H1 (cell line): ENCODE measurements at regions not wholly inside any gene's neighbourhood (a gene's known extent, or its start where the extent isn't known, plus 50 kb on each side); places are given as distances from the start of the nearest gene placed in this dataset.

Experiments
- CTCF ChIA-PET: fragments of 300-600 bp; sonication (Branson Sonifier 250); formaldehyde crosslinking; loops from one replicate; lab custom pipeline; 2021; ENCODE audit not compliant: partially characterized antibody; lab: Charles Lee
- POLR2A ChIA-PET: fragments of 300-600 bp; sonication (Branson Sonifier 250); formaldehyde crosslinking; loops from one replicate; lab custom pipeline; 2021; ENCODE audit warnings: inconsistent platforms; ENCODE audit not compliant: partially characterized antibody; lab: Charles Lee
- DNase-seq, 2 experiments: peaks; one replicate each; pipeline versions ENCODE4 v3.0.0 to v3.0.0-alpha.2; 2010 to 2022; ENCODE audit warnings: low spot score in 2 of 2, low read depth in 1 of 2, mixed read lengths in 1 of 2
- FAIRE-seq: peaks from 2 replicates; lab custom pipeline; 2011; peaks lifted over from hg19 to GRCh38; lab: Jason Lieb, UNC
- H2AFZ ChIP-seq: 2 replicates; pipeline ENCODE4 v1.8.1; 2012; ENCODE audit warnings: low read length, inconsistent platforms
- H2AK5ac ChIP-seq: 2 replicates; pipeline ENCODE4 v1.6.1; 2013; ENCODE audit warnings: low read depth, low read length
- H2BK120ac ChIP-seq: replicated peaks from 2 replicates; pipeline ENCODE3; 2013; ENCODE audit warnings: low read depth, low read length, inconsistent platforms
- H2BK12ac ChIP-seq: 2 replicates; pipeline ENCODE4 v1.6.1; 2013; ENCODE audit warnings: low read depth, low read length
- H2BK15ac ChIP-seq: 2 replicates; pipeline ENCODE4 v1.6.1; 2013; ENCODE audit warnings: low read length
- H2BK20ac ChIP-seq: 2 replicates; pipeline ENCODE4 v1.6.1; 2013; ENCODE audit warnings: low read length
- H2BK5ac ChIP-seq: 2 replicates; pipeline ENCODE4 v1.6.1; 2013; ENCODE audit warnings: low read depth, low read length
- H3K14ac ChIP-seq: 2 replicates; pipeline ENCODE4 v1.6.1; 2013; ENCODE audit warnings: inconsistent platforms; ENCODE audit not compliant: insufficient read length
- H3K18ac ChIP-seq: 2 replicates; pipeline ENCODE4 v1.6.1; 2013; ENCODE audit warnings: low read length; ENCODE audit errors: extremely low read depth
- H3K23ac ChIP-seq: 2 replicates; pipeline ENCODE4 v1.6.1; 2013; ENCODE audit warnings: inconsistent platforms; ENCODE audit not compliant: insufficient read length
- H3K23me2 ChIP-seq: 2 replicates; pipeline ENCODE4 v1.6.1; 2013; ENCODE audit warnings: low read depth, low read length
- H3K27ac ChIP-seq: 2 replicates; pipeline ENCODE4 v1.6.1; 2011; ENCODE audit warnings: low read depth, low read length, inconsistent platforms
- H3K27me3 ChIP-seq, 4 experiments: replicated peaks in 1 of 4; 1 replicate in 1 of 4; 2 replicates in 3 of 4; pipeline versions ENCODE4 v1.6.1 to v1.8.1; 2011 to 2013; ENCODE audit warnings: low read length in 3 of 4, mild to moderate bottlenecking in 3 of 4, inconsistent platforms in 2 of 4, mixed read lengths in 2 of 4, moderate library complexity in 1 of 4; ENCODE audit not compliant: control insufficient read depth in 3 of 4, insufficient read depth in 3 of 4; ENCODE audit errors: extremely low read depth in 1 of 4
- H3K36me3 ChIP-seq, 4 experiments: 2 replicates each; pipeline versions ENCODE4 v1.6.1 to v1.8.1; 2011 to 2013; ENCODE audit warnings: mild to moderate bottlenecking in 4 of 4, low read length in 3 of 4, moderate library complexity in 2 of 4, control low read depth in 1 of 4, inconsistent platforms in 1 of 4; ENCODE audit not compliant: insufficient read depth in 4 of 4, control insufficient read depth in 2 of 4
- H3K4ac ChIP-seq: replicated peaks from 2 replicates; pipeline ENCODE3; 2013; ENCODE audit warnings: low read length, low read depth, mixed read lengths, inconsistent platforms; ENCODE audit not compliant: insufficient read length
- H3K4me1 ChIP-seq, 4 experiments: replicated peaks in 1 of 4; 1 replicate in 1 of 4; 2 replicates in 3 of 4; pipeline versions ENCODE4 v1.6.1 to v1.8.1; 2011 to 2013; ENCODE audit warnings: low read length in 3 of 4, inconsistent platforms in 2 of 4, mixed read lengths in 1 of 4; ENCODE audit not compliant: insufficient read depth in 4 of 4, control insufficient read depth in 3 of 4
- H3K4me2 ChIP-seq, 2 experiments: 2 replicates each; pipeline versions ENCODE4 v1.6.1 to v1.8.1; 2011 to 2013; ENCODE audit warnings: low read depth in 2 of 2, low read length in 2 of 2, control low read depth in 1 of 2, inconsistent platforms in 1 of 2, mild to moderate bottlenecking in 1 of 2; ENCODE audit not compliant: insufficient read depth in 1 of 2
- H3K4me3 ChIP-seq, 4 experiments: fragments of 200-600, 300-600 bp in 1 of 4; sonication (generic), shearing (Covaris generic), sonication (Bioruptor Twin) in 1 of 4; 2 replicates each; pipeline versions ENCODE4 v1.5.1 to v1.8.1; 2011 to 2016; ENCODE audit warnings: low read length in 4 of 4, low read depth in 3 of 4, control low read depth in 2 of 4, inconsistent platforms in 2 of 4, mild to moderate bottlenecking in 2 of 4, mixed read lengths in 1 of 4, moderate library complexity in 1 of 4; ENCODE audit not compliant: insufficient read depth in 2 of 4; ENCODE audit errors: extremely low read depth in 1 of 4
- H3K56ac ChIP-seq: replicated peaks from 2 replicates; pipeline ENCODE3; 2013; ENCODE audit warnings: low read depth, mild to moderate bottlenecking, mixed read lengths, low read length, inconsistent platforms; ENCODE audit not compliant: insufficient read length
- H3K79me1 ChIP-seq: 2 replicates; pipeline ENCODE4 v1.6.1; 2013; ENCODE audit warnings: low read depth, low read length, control low read depth
- H3K79me2 ChIP-seq, 2 experiments: 2 replicates each; pipeline versions ENCODE4 v1.6.1 to v1.8.1; 2012 to 2013; ENCODE audit warnings: low read length in 2 of 2, mild to moderate bottlenecking in 2 of 2, inconsistent platforms in 1 of 2; ENCODE audit not compliant: insufficient read depth in 2 of 2, control insufficient read depth in 1 of 2
- H3K9ac ChIP-seq, 4 experiments: replicated peaks in 1 of 4; 1 replicate in 1 of 4; 2 replicates in 3 of 4; pipeline versions ENCODE4 v1.6.1 to v1.8.1; 2011 to 2013; ENCODE audit warnings: low read depth in 3 of 4, low read length in 3 of 4, control low read depth in 2 of 4, mild to moderate bottlenecking in 2 of 4, moderate library complexity in 2 of 4, inconsistent platforms in 1 of 4; ENCODE audit errors: extremely low read depth in 1 of 4
- H3K9me3 ChIP-seq, 2 experiments: 2 replicates each; pipeline versions ENCODE4 v1.6.1 to v1.8.1; 2012 to 2013; ENCODE audit warnings: mild to moderate bottlenecking in 2 of 2, moderate library complexity in 2 of 2, control low read depth in 1 of 2, inconsistent platforms in 1 of 2, low read depth in 1 of 2, low read length in 1 of 2, mixed read lengths in 1 of 2; ENCODE audit not compliant: insufficient read depth in 2 of 2
- H4K20me1 ChIP-seq, 2 experiments: replicated peaks in 1 of 2; 2 replicates each; pipeline versions ENCODE3 to v1.8.1; 2011 to 2013; ENCODE audit warnings: inconsistent platforms in 2 of 2, low read length in 2 of 2, mild to moderate bottlenecking in 1 of 2; ENCODE audit not compliant: insufficient read depth in 2 of 2, control insufficient read depth in 1 of 2
- H4K5ac ChIP-seq: 2 replicates; pipeline ENCODE4 v1.6.1; 2013; ENCODE audit warnings: low read length, low read depth, mixed read lengths, inconsistent platforms; ENCODE audit not compliant: insufficient read length
- H4K8ac ChIP-seq: 2 replicates; pipeline ENCODE4 v1.8.0; 2013; ENCODE audit warnings: mild to moderate bottlenecking, moderate library complexity, low read length, inconsistent platforms; ENCODE audit not compliant: insufficient read depth; ENCODE audit errors: extremely low read depth
- H4K91ac ChIP-seq: replicated peaks from 2 replicates; pipeline ENCODE3; 2013; ENCODE audit warnings: low read length, mixed read lengths, inconsistent platforms; ENCODE audit not compliant: insufficient read length
- BACH1 ChIP-seq: IDR thresholded peaks from 2 replicates; pipeline ENCODE4 v1.6.1; 2012; ENCODE audit warnings: low read length, improper control_type of control experiment
- CEBPB ChIP-seq: IDR thresholded peaks from 2 replicates; pipeline ENCODE4 v1.6.1; 2012; ENCODE audit warnings: low read depth, low read length
- CTBP2 ChIP-seq: IDR thresholded peaks from 2 replicates; pipeline ENCODE4 v1.7.0; 2011; ENCODE audit warnings: borderline replicate concordance, mild to moderate bottlenecking, moderate library complexity, mixed read lengths, low read length; ENCODE audit not compliant: insufficient read depth, insufficient read length
- EGR1 ChIP-seq: IDR thresholded peaks from 2 replicates; pipeline ENCODE4 v1.6.1; 2011; ENCODE audit warnings: low read depth, low read length, borderline replicate concordance
- GTF2F1 ChIP-seq: IDR thresholded peaks from 2 replicates; pipeline ENCODE4 v1.6.1; 2012; ENCODE audit warnings: low read depth, low read length, improper control_type of control experiment, borderline replicate concordance
- RFX5 ChIP-seq: IDR thresholded peaks from 2 replicates; pipeline ENCODE4 v1.6.1; 2011; ENCODE audit warnings: low read depth, low read length, improper control_type of control experiment, borderline replicate concordance
- SP2 ChIP-seq: IDR thresholded peaks from 2 replicates; pipeline ENCODE4 v1.6.1; 2012; ENCODE audit warnings: mild to moderate bottlenecking, low read length, inconsistent platforms
- TAF1 ChIP-seq: IDR thresholded peaks from 2 replicates; pipeline ENCODE4 v1.6.1; 2011; ENCODE audit warnings: mild to moderate bottlenecking, low read depth, low read length
- TCF12 ChIP-seq: IDR thresholded peaks from 2 replicates; pipeline ENCODE4 v1.6.1; 2011; ENCODE audit warnings: low read depth, mild to moderate bottlenecking, low read length
- YY1 ChIP-seq: IDR thresholded peaks from 2 replicates; pipeline ENCODE4 v1.6.1; 2011; ENCODE audit warnings: low read depth, mild to moderate bottlenecking, low read length
- WGBS, 2 experiments: shearing (Covaris generic) in 1 of 2; methylation state at CpG; one replicate each; pipeline versions ENCODE4 v1.1.6 to v1.1.7; 2013 to 2015; ENCODE audit warnings: low lambda C conversion rate in 2 of 2, mixed read lengths in 2 of 2, inconsistent platforms in 1 of 2, low coverage in 1 of 2, missing lambda C conversion rate in 1 of 2; ENCODE audit not compliant: insufficient replicate concordance in 2 of 2, insufficient coverage in 1 of 2, insufficient read length in 1 of 2; ENCODE audit errors: extremely low coverage in 1 of 2, missing lambda C conversion rate in 1 of 2; 5-methylcytosine and 5-hydroxymethylcytosine counted together

DNA sequence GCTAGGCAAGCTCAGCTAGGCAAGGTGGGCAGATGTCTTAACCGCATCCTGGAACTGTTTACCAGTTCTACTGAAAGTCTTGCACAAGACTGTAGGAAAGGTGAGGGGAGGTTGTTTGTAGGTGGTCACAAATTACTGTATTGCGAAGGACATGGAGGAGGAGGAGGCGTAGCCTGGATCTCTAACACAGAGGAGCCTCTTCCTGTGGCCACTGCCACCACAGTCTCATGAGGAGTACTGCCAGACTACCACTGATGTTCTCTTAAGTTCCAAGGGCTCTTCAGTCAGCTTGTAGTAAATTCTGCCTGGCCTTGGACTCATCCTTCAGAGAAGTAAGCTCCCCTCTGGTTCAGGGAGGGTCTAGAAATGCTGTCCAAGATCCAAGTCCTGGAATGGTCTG, 258.6 kb downstream of the FAT4 start:
- Histone ChIP-seq H3K36me3 (no peaks in the 10 kb centered on the region), H2BK120ac (no peak overlapping the region), H2BK12ac (no peak overlapping the region), H4K91ac (peak overlapping the region; percentile 42), H4K8ac (no peak overlapping the region), H4K20me1 (no peaks in the 10 kb centered on the region), H2BK5ac (no peak overlapping the region), H2BK20ac (no peak overlapping the region), H3K4me3 (no peak overlapping the region), H3K9ac (no peak overlapping the region), H2BK15ac (no peak overlapping the region), H3K4me1 (no peaks in the 10 kb centered on the region), H3K27me3 (no peaks in the 10 kb centered on the region), H3K14ac (no peak overlapping the region), H3K27ac (no peak overlapping the region), H4K5ac (no peak overlapping the region), H3K9me3 (no peaks in the 10 kb centered on the region), H3K18ac (no peak overlapping the region), H3K23me2 (no peaks in the 10 kb centered on the region), H2AK5ac (0 out of 2 replicates have a peak overlapping the region, but pooled peaks have one; percentile 20), H3K4me2 (no peak overlapping the region), H3K79me1 (no peaks in the 10 kb centered on the region), H3K79me2 (no peaks in the 10 kb centered on the region), H3K4ac (no peak overlapping the region), H3K23ac (no peak overlapping the region), H2AFZ (no peak overlapping the region), H3K56ac (no peak overlapping the region)
- ChIA-PET POLR2A (no interaction called here), CTCF (interaction anchor here (1.0 to 1.5 kb wide), 4 partner anchors 10 to 25 kb away, joined by 3 read pairs; no protein-coding TSS in a partner anchor)
- 92% methylated on average over 3 of the region's 3 CpGs; no CpG with 5 or more reads in 1 of the 2 experiments for WGBS, 2 experiments
- DNase-seq (no peak), FAIRE-seq (no peak)
- TF ChIP-seq TCF12 = no peak
- no peak for TF ChIP-seq SP2
- TF ChIP-seq EGR1 = no peak
- no peak for TF ChIP-seq CEBPB
- TF ChIP-seq GTF2F1 = no peak
- no peak for TF ChIP-seq RFX5
- no peak for TF ChIP-seq YY1
- TF ChIP-seq CTBP2 = no peak
- TF ChIP-seq TAF1 = no peak
- no peak for TF ChIP-seq BACH1
